ENCODE measurements at regions not wholly inside any gene's neighbourhood (a gene's known extent, or its start where the extent isn't known, plus 50 kb on each side); places are given as distances from the start of the nearest gene placed in this dataset.
"Not testable (repeated sequence)": the region's sequence is repeated elsewhere in the genome, so short reads cannot be mapped to it uniquely, and the experiment has no call there.

DNA sequence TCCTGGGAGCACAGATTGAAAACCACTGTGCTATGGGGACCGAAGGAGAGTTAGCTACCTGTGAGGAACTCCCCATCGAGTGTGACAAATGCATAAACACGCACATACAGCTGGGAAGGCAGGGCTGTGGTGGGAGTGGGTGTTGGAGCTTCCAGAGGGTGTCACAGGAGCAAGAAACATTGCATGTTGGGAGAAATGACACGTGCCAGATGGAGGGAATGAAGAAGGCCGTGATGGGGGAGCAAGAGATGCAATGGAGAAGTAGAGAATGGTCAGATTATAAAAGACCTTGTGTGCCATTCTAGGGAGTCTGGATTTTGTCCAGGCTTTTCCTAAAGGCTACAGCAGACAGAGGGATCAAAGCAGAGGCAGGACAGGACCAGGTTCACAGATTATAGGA, 91.1 kb upstream of the NDUFV2 start:
- no peaks in the 10 kb centered on the region for H3K36me3 Mint-ChIP-seq (ENCODE audit: low read depth)
- H3K27ac Mint-ChIP-seq, result no peak overlapping the region
- H3K9me3 Mint-ChIP-seq, result no peaks in the 10 kb centered on the region
- no peak for DNase-seq
- H3K27me3 Mint-ChIP-seq, result peaks cover 9% of the 10 kb centered on the region
- no peaks in the 10 kb centered on the region for H3K4me1 Mint-ChIP-seq (ENCODE audit: low read depth)
- no peak overlapping the region for H3K4me3 Mint-ChIP-seq

DNA sequence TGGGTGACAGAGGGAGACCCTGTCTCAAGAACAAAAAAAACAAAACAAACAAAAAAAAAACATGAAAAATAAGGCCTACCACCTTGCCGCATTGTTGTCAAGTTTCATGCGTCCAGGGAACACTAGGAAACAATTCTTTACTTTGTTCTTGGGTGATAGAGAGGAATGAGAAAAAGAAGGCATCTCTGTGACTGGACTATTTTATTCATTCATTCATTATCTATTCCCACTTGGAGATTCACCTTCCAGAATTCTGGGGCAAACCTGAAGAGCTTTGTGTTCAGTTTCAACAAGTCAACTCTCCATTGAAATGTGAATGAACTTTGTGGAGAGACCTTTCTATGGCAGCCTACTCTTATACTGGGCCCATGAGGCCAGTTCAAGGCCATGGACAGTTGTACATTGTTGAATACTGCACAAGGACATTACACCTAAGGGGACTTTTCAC, 88.5 kb upstream of the NDUFV2 start:
- Mint-ChIP-seq H3K27me3 (peaks cover 2% of the 10 kb centered on the region), H3K9me3 (no peaks in the 10 kb centered on the region), H3K4me3 (no peak overlapping the region), H3K27ac (no peak overlapping the region), H3K36me3 (ENCODE audit: low read depth) (no peaks in the 10 kb centered on the region), H3K4me1 (ENCODE audit: low read depth) (peaks cover 16% of the 10 kb centered on the region)
- DNase-seq, result no peak

DNA sequence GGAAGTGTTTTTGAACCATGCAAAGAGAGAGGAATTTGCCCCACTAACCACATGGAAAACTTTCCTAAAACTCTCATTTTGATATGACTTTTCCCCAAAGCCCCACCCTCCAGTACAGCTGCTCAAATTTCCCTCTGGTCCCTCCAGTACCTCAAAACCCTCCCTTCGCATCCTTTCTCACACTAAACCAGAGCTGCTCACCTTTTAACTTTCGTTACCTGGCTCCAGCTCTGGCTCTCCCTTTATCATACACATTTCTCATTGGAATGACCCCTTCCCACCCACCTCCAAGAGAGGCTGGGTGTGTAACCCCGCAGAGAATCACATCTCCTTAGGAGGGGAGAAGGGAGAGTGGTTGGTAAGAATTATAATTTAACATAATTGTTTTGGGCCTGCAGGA, 86.8 kb upstream of the NDUFV2 start:
- H3K27ac Mint-ChIP-seq, result no peak overlapping the region
- H3K36me3 Mint-ChIP-seq (ENCODE audit: low read depth), result no peaks in the 10 kb centered on the region
- peaks cover 16% of the 10 kb centered on the region for H3K4me1 Mint-ChIP-seq (ENCODE audit: low read depth)
- H3K27me3 Mint-ChIP-seq, result no peaks in the 10 kb centered on the region
- no peak for DNase-seq
- H3K4me3 Mint-ChIP-seq, result no peak overlapping the region
- no peaks in the 10 kb centered on the region for H3K9me3 Mint-ChIP-seq

DNA sequence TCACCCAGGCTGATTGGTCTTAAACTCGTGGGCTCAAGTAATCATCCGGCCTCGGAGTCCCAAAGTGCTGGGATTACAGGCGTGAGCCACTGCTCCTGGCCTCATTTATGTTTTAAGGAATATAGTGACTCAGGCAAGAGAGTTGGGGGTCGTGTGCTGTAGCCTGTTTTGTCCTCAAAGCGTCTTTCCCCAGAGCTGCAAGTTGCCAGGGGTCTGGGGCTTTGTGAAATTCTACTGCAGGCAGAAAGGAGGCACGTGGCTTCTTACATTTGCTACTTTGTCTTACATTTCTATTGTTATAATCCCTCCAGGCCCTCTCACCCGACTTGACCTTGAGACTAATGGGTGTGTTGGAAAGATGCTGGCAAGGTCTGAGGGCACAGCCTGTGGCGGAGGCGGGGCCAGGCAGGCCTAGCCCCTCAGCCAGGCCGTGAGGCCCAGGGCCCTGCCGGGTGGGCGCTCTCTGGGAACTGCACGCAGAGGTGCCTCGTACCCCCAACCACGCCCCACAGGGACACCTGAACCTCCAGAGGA, 85.8 kb upstream of the NDUFV2 start:
- no peaks in the 10 kb centered on the region for H3K27me3 Mint-ChIP-seq
- no peaks in the 10 kb centered on the region for H3K9me3 Mint-ChIP-seq
- H3K4me1 Mint-ChIP-seq (ENCODE audit: low read depth), result peaks cover 16% of the 10 kb centered on the region
- no peak overlapping the region for H3K4me3 Mint-ChIP-seq
- no peaks in the 10 kb centered on the region for H3K36me3 Mint-ChIP-seq (ENCODE audit: low read depth)
- DNase-seq, result no peak
- peak overlapping the region; percentile 95 for H3K27ac Mint-ChIP-seq

DNA sequence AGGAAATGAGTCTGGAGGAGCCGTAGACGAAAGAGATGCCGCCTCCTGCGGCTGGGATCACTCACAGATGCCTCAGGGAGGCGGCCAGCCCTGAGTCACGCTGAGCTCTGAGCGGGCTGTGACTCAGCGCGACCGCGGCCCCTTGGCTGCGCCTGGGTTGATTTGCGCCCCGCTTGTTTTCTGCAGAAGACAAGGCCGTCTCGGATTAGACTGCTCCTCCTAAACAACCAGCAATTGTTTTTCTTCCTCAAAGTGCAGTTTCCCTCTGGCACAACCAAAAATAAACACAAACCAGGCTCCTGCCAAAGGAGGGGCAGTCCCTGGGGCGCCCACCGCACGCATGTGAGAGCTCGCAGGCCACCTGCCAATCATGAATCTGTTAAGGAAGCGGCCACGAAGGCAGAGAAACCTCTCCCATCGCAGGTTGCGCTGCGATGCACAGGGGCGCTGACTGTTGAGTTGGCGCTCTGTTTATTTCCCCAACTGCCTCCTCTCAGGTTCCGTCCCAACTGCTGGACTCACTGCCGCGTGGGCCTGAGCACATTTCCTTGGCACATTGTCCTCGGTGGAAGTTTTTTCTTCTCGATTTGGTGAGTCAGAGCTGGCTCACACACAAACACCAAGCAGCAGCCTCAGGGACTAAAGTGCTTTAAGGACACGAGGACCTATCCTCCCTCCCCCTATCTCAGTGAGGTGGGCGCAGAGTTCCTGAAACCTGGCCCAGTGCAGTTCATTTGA, 85.2 kb upstream of the NDUFV2 start:
- DNase-seq, result peak; percentile 83
- no peaks in the 10 kb centered on the region for H3K27me3 Mint-ChIP-seq
- peak overlapping the region; percentile 95 for H3K27ac Mint-ChIP-seq
- H3K9me3 Mint-ChIP-seq, result no peaks in the 10 kb centered on the region
- no peaks in the 10 kb centered on the region for H3K36me3 Mint-ChIP-seq (ENCODE audit: low read depth)
- peak overlapping the region; percentile 72 for H3K4me3 Mint-ChIP-seq
- peaks cover 16% of the 10 kb centered on the region for H3K4me1 Mint-ChIP-seq (ENCODE audit: low read depth)

DNA sequence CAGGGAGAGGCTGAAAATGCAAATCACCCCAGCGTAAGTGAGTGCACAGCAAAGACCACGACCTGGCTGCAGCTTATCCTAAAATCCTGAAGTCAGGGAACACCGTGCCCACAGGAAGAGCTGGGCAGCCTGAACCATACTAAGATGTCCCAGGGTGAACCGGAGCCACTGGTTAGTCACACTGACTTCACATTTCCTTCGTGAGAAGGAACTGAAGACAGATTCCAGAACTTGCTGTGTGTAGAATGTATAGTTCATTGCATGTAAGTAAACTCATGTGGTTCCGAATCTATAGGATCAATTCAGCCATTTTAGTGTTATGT, 84.6 kb upstream of the NDUFV2 start:
- H3K27ac Mint-ChIP-seq, result peak overlapping the region; percentile 95
- DNase-seq, result no peak
- H3K4me1 Mint-ChIP-seq (ENCODE audit: low read depth), result peaks cover 16% of the 10 kb centered on the region
- peak overlapping the region; percentile 72 for H3K4me3 Mint-ChIP-seq
- H3K36me3 Mint-ChIP-seq (ENCODE audit: low read depth), result no peaks in the 10 kb centered on the region
- H3K9me3 Mint-ChIP-seq, result no peaks in the 10 kb centered on the region
- no peaks in the 10 kb centered on the region for H3K27me3 Mint-ChIP-seq

DNA sequence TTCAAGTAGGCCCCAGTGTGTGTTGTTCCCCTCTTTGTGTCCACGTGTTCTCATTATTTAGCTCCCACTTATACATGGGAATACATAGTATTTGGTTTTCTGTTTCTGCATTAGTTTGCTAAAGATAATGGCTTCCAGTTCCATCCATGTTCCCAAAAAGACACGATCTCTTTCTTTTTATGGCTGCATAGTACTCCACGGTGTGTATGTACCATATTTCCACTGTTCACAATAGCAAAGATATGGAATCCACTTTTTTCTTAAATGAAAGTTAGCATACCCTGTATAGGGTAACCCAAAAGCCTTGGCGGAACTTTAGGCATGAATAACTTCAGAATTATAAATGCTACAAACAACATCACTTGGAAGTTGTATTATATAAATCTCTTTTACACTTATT, 83.4 kb upstream of the NDUFV2 start:
- no peaks in the 10 kb centered on the region for H3K36me3 Mint-ChIP-seq (ENCODE audit: low read depth)

DNA sequence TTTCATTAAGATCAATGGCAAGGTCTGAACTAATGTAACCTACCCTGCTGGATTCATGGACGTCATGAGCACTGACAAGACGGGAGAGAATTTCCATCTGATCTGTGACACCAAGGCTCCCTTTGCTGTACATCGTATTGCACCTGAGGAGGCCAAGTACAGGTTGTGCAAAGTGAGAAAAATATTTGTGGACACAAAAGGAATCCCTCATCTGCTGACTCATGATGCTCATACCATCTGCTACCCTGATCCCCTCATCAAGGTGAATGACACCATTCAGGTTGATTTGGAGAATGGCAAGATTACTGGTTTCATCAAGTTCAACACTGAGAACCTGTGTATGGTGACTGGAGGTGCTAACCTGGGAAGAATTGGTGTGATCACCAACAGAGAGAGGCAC, 82.3 kb upstream of the NDUFV2 start:
- H3K4me1 Mint-ChIP-seq (ENCODE audit: low read depth), result peaks cover 16% of the 10 kb centered on the region
- no peak overlapping the region for H3K27ac Mint-ChIP-seq
- H3K36me3 Mint-ChIP-seq (ENCODE audit: low read depth), result no peaks in the 10 kb centered on the region
- H3K27me3 Mint-ChIP-seq, result no peaks in the 10 kb centered on the region
- no peak for DNase-seq
- no peaks in the 10 kb centered on the region for H3K9me3 Mint-ChIP-seq
- H3K4me3 Mint-ChIP-seq, result no peak overlapping the region

More for the DNA sequence above, 83.4 kb upstream of the NDUFV2 start:
- H3K4me3 Mint-ChIP-seq, result no peak overlapping the region
- peaks cover 16% of the 10 kb centered on the region for H3K4me1 Mint-ChIP-seq (ENCODE audit: low read depth)
- H3K27ac Mint-ChIP-seq, result no peak overlapping the region
- DNase-seq, result no peak
- no peaks in the 10 kb centered on the region for H3K27me3 Mint-ChIP-seq
- H3K9me3 Mint-ChIP-seq, result no peaks in the 10 kb centered on the region

DNA sequence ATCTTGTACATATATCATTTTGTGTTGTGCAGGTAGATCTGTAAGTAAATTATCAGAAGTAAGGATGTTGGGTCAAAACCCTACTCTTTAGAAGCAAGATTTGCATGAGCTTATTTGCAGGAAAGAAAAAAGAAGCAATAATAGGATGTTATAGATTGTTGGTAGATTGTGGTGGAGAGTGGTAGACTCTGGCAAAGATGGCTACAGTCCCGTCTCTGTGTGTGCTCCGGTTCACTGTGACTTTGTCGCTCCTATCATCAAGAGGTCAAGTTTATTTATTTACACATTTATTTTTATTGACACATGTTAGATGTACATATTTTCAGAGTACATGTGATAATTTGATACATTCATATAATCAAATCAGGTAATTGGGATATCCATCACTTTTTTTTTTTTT, 81.0 kb upstream of the NDUFV2 start:
- no peak overlapping the region for H3K27ac Mint-ChIP-seq
- no peaks in the 10 kb centered on the region for H3K9me3 Mint-ChIP-seq
- H3K4me3 Mint-ChIP-seq, result no peak overlapping the region
- H3K4me1 Mint-ChIP-seq (ENCODE audit: low read depth), result peaks cover 15% of the 10 kb centered on the region
- no peak for DNase-seq
- H3K27me3 Mint-ChIP-seq, result no peaks in the 10 kb centered on the region
- H3K36me3 Mint-ChIP-seq (ENCODE audit: low read depth), result no peaks in the 10 kb centered on the region

DNA sequence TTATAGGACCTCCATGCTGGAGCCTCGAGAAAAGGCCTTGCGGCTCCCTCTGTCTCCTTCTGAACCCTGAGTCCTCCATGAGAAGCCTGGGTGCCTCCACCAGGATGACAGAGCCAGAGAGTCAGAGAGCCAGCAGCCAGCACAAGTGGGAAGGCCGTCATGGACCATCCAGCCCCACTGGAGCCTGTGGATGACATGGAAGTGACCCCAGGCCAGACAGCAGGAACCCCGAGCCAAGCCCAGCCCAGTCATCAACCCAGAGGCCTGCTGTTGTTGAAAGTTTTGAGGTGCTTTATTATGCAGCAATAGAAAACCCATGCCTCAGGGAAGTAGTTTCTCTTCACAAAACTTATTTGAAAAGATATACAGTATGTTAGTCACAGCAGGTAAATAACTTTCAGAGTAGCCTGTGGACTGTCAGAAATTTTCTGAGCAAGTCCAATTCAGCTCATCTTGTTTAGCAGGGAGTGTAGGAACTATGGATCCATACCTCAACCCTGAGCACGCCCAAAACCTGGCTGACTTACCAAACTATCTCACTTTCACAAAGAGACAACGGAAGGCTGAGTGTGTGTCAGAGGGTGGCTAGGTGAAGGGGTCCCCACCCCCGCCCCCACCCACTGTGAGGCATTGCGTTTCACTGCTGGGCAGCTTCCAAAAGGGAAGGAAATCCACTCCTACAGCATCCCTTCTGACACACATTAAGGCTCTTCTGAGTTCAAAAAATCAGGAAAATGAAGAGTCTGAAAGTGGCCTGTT, 79.9 kb upstream of the NDUFV2 start:
- H3K36me3 Mint-ChIP-seq (ENCODE audit: low read depth), result no peaks in the 10 kb centered on the region
- H3K4me1 Mint-ChIP-seq (ENCODE audit: low read depth), result peaks cover 5% of the 10 kb centered on the region
- H3K27ac Mint-ChIP-seq, result no peak overlapping the region
- H3K4me3 Mint-ChIP-seq, result no peak overlapping the region
- peaks cover 2% of the 10 kb centered on the region for H3K27me3 Mint-ChIP-seq
- no peak for DNase-seq
- no peaks in the 10 kb centered on the region for H3K9me3 Mint-ChIP-seq

DNA sequence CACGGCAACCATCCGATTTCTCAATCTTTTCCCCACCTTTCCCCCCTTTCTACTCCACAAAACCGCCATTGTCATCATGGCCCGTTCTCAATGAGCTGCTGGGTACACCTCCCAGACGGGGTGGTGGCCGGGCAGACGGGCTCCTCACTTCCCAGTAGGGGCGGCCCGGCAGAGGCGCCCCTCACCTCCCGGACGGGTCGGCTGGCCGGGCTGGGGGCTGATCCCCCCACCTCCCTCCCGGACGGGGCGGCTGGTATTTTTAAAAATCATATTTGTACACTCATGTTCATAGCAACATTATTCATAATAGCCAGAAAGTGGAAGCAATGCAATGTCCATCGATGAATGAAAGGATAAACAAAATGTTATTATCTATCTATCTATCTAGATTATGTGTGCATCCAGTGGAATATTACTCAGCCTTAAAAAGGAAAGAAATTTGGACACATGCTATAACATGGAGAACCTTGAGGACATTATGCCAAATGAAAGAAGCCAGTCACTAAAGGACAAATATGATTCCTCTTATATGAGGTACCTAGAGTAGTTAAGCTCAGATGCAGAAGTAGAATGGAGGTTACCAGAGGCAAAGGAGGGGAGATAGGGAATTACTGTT, 78.4 kb upstream of the NDUFV2 start:
- H3K27ac Mint-ChIP-seq; H3K9me3 Mint-ChIP-seq; DNase-seq; H3K4me1 Mint-ChIP-seq (ENCODE audit: low read depth); H3K36me3 Mint-ChIP-seq (ENCODE audit: low read depth); H3K4me3 Mint-ChIP-seq; H3K27me3 Mint-ChIP-seq: not testable (repeated sequence)

DNA sequence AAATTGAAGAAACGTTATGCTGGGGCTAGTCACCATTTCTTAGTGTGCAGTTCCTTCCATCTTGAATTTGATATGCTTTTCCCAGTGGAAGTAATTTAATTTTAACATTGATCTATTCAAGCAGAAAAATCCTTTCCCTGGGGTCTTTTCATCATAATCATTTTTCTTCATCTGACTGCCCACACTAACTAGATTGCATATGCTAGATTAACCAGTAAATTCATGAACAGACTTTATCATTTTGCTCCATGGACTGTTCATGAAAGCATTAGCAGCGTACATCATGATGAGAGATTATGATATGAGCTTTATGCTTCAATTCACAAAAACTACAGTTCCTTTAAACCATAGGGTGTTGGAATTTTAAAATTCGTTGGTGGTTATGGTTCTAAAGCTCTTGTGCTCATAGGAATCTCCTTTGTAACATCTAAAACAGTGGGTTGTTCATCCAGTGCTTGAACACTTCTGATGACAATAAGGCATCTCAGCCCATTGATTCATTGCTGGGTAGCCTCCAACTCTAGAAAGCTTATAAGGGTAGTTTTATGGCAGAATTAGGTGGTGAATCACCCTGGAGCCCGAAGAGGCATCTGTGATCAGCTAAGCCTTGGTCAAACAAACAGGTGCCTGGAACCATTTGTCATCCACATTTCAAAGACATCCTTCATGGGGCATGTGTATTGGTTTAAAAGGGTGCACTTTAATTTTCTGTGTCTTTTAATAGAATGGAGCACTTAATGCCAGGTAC, 77.2 kb upstream of the NDUFV2 start:
- no peak for DNase-seq
- Mint-ChIP-seq H3K27me3 (peaks cover 2% of the 10 kb centered on the region), H3K4me1 (ENCODE audit: low read depth) (no peaks in the 10 kb centered on the region), H3K4me3 (no peak overlapping the region), H3K27ac (no peak overlapping the region), H3K9me3 (no peaks in the 10 kb centered on the region), H3K36me3 (ENCODE audit: low read depth) (no peaks in the 10 kb centered on the region)

DNA sequence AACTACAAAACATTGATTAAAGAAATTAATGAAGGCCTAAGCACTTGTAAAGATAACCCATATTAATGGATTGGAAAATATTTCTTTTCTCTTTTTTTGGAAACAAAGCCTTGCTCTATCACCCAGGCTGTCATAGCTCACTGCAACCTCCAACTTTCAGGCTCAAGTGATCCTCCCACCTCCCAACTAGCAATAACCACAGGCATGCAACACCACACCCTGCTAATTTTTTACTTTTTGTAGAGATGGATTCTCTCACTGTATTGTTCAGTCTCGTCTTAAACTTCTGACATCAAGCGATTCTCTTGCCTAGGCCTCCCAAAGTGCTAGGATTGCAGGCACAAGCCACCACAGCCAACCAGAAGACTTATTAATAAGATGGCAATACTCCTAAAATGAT, 73.4 kb upstream of the NDUFV2 start:
- Mint-ChIP-seq H3K9me3 (no peaks in the 10 kb centered on the region), H3K36me3 (ENCODE audit: low read depth) (no peaks in the 10 kb centered on the region), H3K4me1 (ENCODE audit: low read depth) (peaks cover 5% of the 10 kb centered on the region), H3K27ac (no peak overlapping the region), H3K4me3 (no peak overlapping the region), H3K27me3 (peaks cover 2% of the 10 kb centered on the region)
- DNase-seq, result no peak

DNA sequence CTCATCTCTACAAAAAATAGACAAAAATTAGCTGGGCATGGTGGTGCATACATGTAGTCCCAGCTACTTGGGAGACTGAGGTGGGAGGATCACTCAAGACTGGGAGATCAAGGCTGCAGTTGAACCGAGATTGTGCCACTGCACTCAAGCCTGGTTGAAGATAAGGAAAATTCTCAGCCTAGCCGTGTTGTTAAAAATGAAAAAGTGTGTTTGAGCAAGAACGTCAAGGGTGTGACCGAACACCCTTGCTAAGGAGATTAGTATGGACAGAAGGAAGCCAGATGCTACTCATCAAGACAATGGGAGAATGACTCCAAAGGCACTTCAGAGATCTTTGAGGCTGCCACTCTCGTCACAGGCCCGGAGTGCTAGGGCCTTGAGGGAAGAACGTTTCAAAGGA, 70.0 kb upstream of the NDUFV2 start:
- no peaks in the 10 kb centered on the region for H3K36me3 Mint-ChIP-seq (ENCODE audit: low read depth)
- H3K27ac Mint-ChIP-seq, result no peak overlapping the region
- H3K27me3 Mint-ChIP-seq, result no peaks in the 10 kb centered on the region
- DNase-seq, result no peak
- H3K9me3 Mint-ChIP-seq, result no peaks in the 10 kb centered on the region
- no peak overlapping the region for H3K4me3 Mint-ChIP-seq
- peaks cover 5% of the 10 kb centered on the region for H3K4me1 Mint-ChIP-seq (ENCODE audit: low read depth)

All from activated T-cell treated with anti-CD3 and anti-CD28 coated beads, Interleukin-2, amount 50 U/mL, for 24 hours (primary cell).